Renal cortex interstitium (tissue), 11 donors: ENCODE measurements at regions not wholly inside any gene's neighbourhood (a gene's known extent, or its start where the extent isn't known, plus 50 kb on each side); places are given as distances from the start of the nearest gene placed in this dataset.
A peak's percentile ranks its signal among the peaks of the same experiment; 100 is the strongest.
"Not testable (repeated sequence)": the region's sequence is repeated elsewhere in the genome, so short reads cannot be mapped to it uniquely, and the experiment has no call there.

ENCODE experiments used
- DNase-seq, 11 donors: peaks; one replicate each; pipeline ENCODE4 v3.0.0-alpha.2; 2013; ENCODE audit warnings: low read depth in 9 of 11, low spot score in 4 of 11; ENCODE audit errors: extremely low read depth in 1 of 11

DNA sequence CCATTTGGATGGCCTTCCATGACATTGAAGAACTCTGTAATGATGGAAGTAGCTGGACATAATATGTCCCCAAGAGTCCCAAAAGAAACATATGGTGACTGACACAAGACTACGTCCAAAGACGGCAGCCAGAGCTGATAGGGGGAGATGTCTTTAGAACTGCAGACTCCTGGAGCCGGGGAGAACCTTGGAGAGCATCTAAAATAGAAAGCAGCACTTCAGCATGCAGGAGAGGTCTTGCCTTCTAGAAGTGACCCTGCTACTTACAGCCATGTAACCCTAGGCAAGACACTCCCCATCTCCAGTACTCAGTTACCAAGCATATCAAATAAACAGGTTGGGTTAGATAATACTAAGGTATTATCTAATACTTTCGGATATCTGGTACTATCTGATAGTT lies 143.8 kb upstream of the BCL6 start:
- no peak for DNase-seq

DNA sequence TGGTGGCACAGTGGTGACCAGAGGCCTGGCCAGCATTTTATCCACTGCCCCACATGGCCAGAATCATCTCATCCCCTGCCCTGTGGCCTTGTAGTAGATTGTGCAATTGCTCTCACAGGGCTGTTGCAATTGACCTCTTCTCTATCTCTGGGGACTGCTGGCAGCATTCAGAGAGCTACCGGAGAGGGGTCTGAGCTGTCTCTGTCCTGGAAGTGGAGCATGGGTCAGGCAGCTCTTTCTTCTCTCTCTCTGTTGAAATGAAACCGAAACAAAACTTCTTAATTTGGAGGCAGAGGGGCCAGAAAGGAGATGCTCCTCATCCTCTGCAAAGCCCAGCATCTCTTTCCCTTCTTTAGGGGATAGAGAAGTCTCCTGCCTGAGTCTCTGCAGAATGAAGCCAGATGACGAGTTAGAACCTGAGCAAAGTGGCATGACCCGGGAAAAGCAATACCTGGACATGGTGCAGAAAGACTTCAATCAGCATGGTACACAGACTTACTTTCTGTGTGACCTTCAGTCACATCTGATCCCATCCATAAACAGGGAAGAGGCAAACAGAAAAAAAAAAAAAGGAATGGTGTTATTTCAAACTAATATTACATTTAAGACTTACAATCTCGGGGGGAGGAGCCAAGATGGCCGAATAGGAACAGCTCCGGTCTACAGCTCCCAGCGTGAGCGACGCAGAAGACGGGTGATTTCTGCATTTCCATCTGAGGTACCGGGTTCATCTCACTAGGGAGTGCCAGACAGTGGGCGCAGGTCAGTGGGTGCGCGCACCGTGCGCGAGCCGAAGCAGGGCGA lies 144.5 kb upstream of the BCL6 start:
- DNase-seq = no peak

DNA sequence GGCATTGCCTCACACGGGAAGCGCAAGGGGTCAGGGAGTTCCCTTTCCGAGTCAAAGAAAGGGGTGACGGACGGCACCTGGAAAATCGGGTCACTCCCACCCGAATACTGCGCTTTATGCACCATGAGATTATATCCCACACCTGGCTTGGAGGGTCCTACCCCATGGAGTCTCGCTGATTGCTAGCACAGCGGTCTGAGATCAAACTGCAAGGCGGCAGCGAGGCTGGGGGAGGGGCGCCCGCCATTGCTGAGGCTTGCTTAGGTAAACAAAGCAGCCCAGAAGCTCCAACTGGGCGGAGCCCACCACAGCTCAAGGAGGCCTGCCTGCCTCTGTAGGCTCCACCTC lies 145.1 kb upstream of the BCL6 start:
- DNase-seq = not testable (repeated sequence)

DNA sequence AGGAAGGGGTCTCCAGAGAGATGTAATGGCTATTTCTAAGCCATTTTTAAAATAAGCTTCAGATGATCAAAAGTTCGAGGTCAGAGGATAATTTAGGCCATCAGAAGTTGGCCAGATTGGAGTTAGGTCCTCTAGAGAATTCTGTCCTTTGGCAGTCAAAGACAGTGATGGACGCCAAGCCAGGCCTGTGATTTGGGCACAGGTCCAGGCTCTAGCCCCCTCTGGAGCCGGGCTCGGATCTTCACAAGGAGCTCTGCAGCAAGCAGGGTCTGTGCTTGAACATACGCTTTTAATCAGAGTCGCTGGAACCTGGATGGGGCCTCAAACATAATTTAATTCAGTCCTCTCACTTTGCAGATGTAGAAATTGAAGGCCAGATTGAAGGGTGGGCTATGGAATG lies 151.4 kb upstream of the BCL6 start:
- DNase-seq = no peak

DNA sequence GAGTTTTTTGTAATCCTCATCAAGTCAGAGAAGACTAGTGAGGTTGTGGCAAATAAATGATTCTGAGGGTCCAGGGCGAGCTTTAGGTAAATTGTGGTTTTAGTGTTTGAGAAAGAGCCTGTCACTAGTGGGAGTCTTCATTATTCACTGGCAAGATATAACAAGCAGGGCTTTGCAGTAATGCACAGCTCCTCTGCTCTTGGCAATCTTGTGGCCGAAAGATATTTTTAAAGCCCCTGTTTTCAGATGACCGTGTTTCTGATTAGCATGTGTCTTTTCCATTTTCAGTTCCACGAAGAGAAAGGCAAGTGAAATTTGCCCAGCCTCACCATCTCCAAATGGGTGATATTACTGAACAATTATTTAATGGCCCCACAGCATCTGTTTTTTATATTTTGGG lies 154.0 kb upstream of the BCL6 start:
- DNase-seq = no peak

DNA sequence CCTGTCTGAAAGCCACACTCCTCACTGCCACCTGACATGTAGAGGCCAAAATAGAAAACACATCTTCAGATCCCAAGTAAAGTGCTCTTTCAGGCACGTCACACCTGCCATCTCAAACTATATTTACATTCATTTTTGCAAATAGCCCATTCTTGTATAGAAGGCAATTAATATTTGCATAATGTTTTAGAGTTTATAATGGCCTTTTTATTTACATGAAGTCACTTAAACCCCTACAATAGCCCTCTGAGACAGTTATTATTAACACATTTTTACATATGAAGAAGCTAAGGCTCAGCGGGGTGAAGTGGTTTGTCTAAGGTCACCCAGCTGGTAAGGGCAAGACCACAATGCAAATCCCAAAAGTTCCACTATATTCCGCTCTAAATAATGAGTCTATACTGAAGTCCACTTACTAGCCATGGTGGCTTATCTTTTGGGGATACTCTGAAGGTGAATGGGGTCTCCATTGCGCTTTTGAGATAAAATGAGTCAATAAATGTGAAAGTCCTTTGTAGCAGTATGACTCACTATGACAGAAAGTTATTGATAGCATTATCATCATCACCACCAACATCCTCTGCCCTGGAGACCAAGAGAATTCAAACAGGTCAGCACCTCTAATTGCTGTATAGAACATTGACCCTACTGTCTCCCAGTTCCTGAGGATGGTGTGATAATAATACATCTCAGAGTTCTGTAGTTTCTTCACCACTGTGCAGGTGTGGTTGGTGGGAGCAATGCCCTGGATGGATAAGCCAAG lies 155.9 kb upstream of the BCL6 start:
- no peak for DNase-seq

DNA sequence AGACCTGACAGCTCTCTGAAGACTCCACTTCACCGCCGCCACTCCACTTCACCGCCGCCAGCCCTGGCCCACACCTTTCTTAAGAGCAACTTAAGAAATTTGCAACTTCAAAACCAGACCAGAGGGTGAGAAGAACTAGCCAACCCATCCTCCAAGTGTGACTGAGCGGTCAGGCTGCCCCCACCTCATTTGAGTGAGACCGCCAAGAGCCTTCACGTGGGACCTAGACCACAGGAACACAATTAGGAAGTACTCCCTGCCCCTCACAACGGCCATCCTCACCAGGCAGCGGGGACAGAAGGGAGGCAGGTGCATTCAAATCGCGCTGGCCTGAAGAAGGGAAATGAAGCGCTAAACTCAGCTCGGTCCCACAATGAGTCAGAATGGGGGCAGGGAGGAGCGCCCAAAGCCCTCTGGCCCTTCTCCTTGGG lies 156.8 kb upstream of the BCL6 start:
- DNase-seq = no peak

DNA sequence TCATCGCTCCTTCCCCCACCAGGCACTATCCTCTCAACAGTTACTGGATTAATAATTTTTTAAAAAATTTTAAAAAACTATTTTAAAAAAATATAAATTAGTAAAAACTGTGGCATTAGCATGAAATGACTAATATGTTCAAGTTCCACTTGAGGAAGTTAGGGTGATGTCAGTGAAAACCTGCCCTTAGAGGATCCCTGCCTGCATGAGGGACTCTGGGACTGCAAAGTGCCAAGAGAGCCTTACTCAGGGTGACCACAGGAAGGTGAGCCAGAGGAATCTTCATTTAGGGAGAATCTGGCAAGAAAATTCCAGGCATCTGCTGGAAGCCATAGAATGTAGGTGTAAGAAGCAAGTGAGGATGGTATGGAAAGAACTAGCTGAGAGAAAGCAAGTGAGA lies 157.7 kb upstream of the BCL6 start:
- DNase-seq = no peak

DNA sequence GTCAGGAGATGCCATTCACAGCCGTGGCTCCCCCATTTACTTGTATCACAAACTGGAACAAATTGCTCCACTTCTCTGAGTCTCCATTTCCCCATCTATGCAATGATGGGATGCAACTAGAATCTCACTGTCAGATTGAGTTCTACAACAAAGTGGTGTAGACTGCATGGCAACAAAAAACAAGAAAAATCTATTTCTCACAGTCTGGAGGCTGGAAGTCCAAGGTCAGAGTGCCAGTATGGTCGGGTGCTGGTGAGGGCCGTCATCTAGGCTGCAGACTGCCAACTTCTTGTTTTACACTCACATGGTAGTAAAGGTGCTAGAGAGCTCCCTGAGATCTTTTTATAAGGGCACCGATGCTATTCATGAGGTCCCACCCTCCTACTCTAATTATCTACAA lies 158.4 kb upstream of the BCL6 start:
- no peak for DNase-seq

DNA sequence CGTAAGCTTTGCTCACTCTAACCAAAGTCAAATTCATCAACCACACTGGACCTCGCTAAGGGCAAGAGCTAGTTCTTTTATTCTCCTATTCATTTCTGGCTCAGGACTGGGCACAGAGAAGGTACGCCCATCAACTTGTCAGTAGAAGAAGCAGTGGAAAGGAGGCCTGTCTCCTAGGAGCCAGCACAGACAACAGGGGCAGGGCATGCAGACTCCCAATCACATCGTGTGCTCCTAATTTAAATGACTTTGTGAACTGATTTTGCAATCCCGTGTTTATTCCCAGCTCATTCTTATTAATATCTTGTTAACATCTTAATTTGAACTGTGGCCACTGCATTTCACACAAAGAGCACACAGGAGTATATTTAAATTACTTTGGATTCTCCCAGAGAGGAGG lies 161.1 kb upstream of the BCL6 start:
- no peak for DNase-seq

DNA sequence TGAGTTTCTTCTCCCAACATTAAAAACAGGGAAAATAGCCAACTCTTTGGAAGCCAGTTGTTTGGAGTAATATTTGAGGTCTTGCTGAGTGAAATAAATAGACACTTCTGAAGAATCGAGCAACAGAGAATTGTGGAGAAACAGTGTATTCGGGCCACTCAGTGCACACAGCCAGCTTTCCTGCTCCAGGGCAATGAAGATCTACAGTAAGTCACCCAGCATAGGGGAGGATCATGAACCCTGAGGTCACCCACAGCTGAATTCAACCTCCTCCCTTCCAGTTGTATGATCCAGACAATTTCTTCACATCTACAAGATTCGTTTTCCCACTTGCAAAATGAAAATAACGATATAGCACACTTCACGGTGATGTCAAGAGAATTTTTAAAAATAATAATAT lies 161.7 kb upstream of the BCL6 start:
- DNase-seq = no peak

DNA sequence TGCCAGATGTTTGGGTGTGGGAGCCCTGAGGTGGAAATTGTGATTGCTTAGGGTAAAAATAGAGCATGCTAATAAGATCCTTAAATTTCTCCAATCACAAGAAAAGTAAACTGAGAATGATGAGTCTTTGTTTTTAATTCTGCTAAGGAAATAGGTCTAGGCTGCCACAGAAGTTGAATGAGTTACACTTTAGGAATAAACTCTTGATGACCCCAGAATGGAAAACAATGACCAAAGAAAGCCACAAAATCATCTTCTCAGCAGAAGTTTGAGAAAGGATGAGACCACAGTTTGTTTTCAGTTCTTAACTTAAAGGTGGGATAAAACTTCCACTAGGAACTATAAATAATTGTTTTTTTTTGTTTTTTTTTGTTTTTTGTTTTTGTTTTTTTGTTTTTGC lies 164.6 kb upstream of the BCL6 start:
- no peak for DNase-seq

DNA sequence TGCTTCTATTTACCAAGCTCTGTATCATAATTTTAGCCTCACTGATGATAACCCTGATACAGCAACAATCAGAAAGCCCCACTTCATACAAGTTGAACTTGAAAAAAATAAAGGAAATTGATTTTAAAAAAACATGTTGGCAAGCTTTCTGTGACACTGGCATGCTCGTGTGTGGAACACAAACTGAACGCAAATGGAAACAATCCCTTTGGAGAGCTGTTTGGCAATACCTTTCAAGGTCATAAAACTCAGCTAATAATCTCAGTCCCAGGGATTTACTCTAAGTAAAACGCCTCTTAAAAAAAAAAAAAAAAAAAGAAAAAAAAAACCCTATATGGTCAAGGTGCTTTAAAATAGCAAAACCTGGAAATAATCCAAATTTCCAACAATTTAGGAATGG lies 166.7 kb upstream of the BCL6 start:
- no peak for DNase-seq

DNA sequence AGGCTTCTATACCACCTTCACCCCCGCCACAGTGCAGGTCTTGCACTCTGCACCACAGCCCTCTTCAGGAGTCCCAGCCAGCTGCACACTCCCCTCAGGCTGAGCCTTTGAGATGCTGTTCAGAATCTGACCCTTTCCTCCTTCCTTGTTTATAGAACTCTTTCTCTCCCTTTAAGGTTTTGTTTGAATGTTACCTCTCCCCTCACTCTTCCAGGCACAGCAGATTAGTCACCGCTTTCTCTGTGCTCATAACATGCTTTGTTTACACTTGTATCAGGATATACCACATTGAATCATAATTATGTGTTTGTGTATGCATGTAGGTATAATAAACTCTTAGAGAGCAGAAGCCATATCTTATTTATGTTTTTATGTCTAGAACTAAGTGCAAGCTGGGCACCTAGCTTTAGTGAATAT lies 168.4 kb upstream of the BCL6 start:
- DNase-seq = no peak

DNA sequence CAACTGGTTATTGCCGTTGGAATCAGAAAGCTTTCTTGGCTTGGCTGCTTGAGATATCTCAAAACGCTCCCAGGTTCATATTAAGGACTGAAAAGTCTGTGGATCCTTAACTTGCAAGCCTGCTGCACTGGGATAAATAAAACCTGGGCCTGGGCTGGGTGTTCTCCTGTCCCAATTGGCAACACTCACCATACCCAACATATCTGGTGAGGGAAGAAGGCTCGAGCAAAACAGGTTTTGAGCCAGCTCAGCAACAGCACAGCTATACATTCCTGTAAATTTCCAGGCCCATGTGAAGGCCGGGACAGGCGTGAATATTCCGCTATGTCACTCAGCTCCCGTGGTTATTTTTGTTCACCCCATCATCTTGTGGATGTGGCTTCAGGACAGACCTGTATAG lies 169.0 kb upstream of the BCL6 start:
- DNase-seq = no peak

DNA sequence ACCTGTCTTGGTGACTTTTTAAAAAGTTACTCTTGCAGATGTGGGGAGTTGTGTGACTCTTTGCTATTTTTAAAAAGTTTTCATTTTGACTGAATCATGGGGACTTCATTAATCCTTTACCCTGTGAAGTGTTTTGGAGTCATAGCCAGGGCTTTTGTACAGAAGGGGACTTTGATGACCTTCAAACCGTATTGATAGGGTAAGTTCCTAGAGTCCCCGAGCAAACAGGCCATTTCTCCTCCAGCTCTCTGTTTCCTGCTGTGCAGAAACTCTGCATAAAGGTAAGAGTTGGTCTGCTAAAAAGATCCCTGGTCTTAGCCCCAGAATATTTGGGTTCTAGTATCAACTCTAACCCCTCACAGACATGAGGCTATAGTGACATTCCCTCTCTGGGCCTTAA lies 170.8 kb upstream of the BCL6 start:
- no peak for DNase-seq

DNA sequence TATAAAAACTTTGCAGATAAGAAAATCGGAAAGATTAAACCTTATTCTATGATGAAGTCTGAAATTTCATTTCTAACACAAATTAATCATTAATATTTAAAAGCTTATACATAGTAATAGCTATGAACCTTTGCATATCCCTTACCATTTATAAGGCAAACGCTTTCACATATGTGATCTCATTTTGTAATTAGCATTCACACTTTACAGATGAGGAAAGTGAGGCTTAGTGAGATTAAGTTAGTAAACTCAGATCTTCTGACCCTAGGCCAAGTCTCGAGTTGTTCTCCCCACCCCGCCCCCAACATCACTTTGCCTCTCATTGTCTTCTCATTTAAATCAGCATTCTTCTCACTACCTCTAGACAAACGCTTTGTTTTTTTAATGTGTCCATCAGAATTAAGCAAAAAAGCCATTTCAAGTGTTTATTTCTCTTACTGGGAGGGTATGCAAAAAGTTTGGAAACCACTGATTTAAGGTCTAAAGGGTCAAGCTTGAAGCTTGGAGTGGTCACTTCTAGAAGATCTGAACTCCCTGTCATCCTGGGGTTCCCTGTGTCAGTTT lies 172.9 kb upstream of the BCL6 start:
- no peak for DNase-seq

DNA sequence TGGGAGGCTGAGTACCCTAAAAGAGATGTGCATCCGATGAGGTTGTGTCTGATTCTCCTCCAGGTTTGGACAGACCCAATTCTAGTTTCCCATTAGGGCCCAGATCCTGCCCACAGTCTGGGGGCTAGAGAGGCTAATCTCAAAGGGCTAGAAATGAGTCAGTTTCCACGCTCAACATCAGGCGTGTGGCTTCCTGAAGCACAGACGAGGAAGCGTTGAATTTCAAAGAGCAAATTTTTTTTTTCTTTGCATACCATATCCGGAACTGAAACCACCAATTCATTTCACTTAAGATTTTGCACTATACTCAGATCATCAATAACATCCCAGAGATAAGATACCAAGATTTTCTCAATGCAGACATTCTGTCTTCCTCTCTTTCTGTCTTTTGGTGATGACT lies 173.8 kb upstream of the BCL6 start:
- no peak for DNase-seq

DNA sequence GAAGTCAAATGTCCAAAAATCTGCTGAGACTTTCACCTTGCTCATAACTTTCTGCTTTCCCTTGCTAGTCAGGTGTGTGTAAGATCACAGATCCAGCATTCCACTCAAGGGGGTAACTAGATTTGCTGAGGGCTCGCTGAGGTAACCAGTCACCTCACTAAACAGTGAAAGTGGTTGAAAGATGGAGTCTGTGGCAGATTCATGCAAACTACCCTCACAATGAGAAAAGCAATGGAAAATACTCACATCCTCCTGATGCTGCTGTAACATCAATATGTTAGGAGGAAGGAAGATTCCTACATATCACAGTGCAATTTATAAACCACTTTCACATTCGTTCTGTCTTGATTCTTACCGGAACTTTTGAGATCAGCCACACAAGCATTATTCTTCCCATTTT lies 174.3 kb upstream of the BCL6 start:
- DNase-seq = no peak

DNA sequence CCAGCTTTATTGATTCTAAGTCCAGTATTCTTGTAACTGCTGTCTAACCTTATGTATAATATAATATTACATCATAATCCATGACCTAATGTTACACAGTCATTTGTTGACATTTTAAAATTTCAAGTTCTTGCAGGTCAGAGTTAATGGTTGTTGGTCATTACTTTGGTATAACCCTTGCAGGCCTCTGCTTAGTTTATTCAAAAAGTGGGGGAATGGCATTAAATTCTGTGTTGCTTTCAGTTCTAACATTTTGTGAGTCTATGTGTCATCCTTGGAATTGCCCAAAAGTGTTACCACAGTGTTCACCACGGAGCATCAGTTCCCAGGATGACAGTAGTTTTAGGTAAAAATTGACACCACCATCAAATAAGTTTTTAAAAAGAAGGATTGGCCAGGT lies 174.8 kb upstream of the BCL6 start:
- no peak for DNase-seq

DNA sequence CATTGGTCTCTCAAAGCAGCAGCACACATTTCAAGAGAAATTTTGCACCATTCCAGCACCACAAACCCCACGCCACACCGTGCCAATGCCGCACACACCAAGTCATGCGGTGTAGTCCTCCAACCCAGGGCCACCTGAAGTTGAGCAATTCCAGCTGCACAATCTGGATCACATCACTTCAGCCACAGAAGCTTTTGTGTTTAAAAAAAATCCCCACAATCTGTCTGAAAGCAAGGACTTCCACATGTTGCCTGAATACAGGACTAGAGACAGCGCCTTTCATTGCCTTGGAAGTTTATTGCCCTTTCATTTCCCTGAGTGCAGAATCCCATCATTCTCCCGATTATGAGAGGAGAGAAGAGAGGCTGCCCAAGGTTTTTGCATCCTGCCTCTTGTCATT lies 175.6 kb upstream of the BCL6 start:
- peak in 8 of 11 donors; percentile 18 to 52 (median 40) for DNase-seq
